ENCODE measurements at regions not wholly inside any gene's neighbourhood (a gene's known extent, or its start where the extent isn't known, plus 50 kb on each side); places are given as distances from the start of the nearest gene placed in this dataset.

GRCh38 chr3:166243511-166243910 lies 406.3 kb upstream of the BCHE start:
- H3K9ac ChIP-seq = no peak overlapping the region
- H3K4me3 ChIP-seq = no peak overlapping the region
- no peaks in the 10 kb centered on the region for H4K20me1 ChIP-seq
- TF ChIP-seq Cebpa-rat (IDR thresholded peaks at IDR 0.05) = no peak
- H3K36me3 ChIP-seq = no peaks in the 10 kb centered on the region
- no peak overlapping the region for H3K4me2 ChIP-seq
- H3K4me1 ChIP-seq = no peaks in the 10 kb centered on the region
- H3K9me3 ChIP-seq = no peaks in the 10 kb centered on the region
- H3K27me3 ChIP-seq = no peaks in the 10 kb centered on the region
- H3K27ac ChIP-seq = no peak overlapping the region

DNA sequence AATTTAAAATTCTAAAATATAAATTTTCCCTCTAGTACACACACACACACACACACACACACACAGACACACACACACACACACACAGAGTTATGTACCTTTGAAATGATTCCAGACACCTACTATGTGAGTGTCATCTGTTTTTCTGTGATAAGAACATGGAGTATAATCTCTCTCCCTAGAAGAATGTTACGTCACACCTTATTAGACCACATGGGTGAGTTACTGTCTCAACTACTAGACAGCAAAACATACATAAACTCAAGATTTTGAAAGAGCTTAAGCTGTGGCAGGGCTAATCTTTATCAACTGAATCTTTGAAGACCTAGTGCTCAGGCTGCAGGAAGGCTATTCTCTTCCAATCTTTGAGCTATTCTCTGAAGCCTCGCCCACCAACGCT lies 385.9 kb upstream of the BCHE start:
- Histone ChIP-seq H4K20me1 (no peaks in the 10 kb centered on the region), H3K36me3 (no peaks in the 10 kb centered on the region), H3K4me1 (no peaks in the 10 kb centered on the region), H3K9ac (no peak overlapping the region), H3K9me3 (no peaks in the 10 kb centered on the region), H3K27ac (no peak overlapping the region), H3K27me3 (no peaks in the 10 kb centered on the region), H3K4me3 (no peak overlapping the region), H3K4me2 (no peak overlapping the region)
- no peak for TF ChIP-seq Cebpa-rat (IDR thresholded peaks at IDR 0.05)

- Histone ChIP-seq H3K4me2 (no peak overlapping the region), H3K4me1 (no peaks in the 10 kb centered on the region), H3K27me3 (no peaks in the 10 kb centered on the region), H3K9ac (no peak overlapping the region), H3K9me3 (no peaks in the 10 kb centered on the region), H4K20me1 (no peaks in the 10 kb centered on the region), H3K4me3 (no peak overlapping the region), H3K27ac (no peak overlapping the region), H3K36me3 (no peaks in the 10 kb centered on the region)
- no peak for TF ChIP-seq Cebpa-rat (IDR thresholded peaks at IDR 0.05)
Measured at GRCh38 chr3:166211451-166211850, 374.2 kb upstream of the BCHE start.

DNA sequence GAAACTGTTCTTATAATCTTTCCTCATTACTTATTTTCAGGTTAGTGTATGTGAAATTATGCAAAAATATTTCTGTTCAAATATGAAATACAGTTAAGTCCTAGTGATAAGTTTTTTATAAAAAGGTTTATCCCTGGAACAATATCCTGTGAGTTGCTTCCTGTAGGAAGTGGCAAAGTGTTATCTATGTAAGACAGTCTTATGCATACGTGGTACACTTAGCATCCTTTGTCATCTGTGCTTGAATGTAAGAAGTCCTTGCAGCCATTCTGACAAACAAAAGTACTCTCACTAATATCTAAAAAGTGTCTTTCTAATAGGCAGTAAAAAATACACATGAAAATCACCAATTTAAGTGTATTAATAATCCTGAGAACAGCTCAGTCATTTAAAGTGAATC lies 372.5 kb upstream of the BCHE start:
- H4K20me1 ChIP-seq = no peaks in the 10 kb centered on the region
- H3K4me1 ChIP-seq = no peaks in the 10 kb centered on the region
- H3K36me3 ChIP-seq = no peaks in the 10 kb centered on the region
- no peak for TF ChIP-seq Cebpa-rat (IDR thresholded peaks at IDR 0.05)
- no peak overlapping the region for H3K4me3 ChIP-seq
- H3K9ac ChIP-seq = no peak overlapping the region
- H3K9me3 ChIP-seq = no peaks in the 10 kb centered on the region
- H3K4me2 ChIP-seq = no peak overlapping the region
- no peak overlapping the region for H3K27ac ChIP-seq
- H3K27me3 ChIP-seq = no peaks in the 10 kb centered on the region

- no peaks in the 10 kb centered on the region for H3K27me3 ChIP-seq
- no peak overlapping the region for H3K9ac ChIP-seq
- no peaks in the 10 kb centered on the region for H3K4me1 ChIP-seq
- no peak overlapping the region for H3K4me2 ChIP-seq
- H3K27ac ChIP-seq = no peak overlapping the region
- no peak overlapping the region for H3K4me3 ChIP-seq
- no peaks in the 10 kb centered on the region for H3K36me3 ChIP-seq
- TF ChIP-seq Cebpa-rat (IDR thresholded peaks at IDR 0.05) = no peak
- H3K9me3 ChIP-seq = no peaks in the 10 kb centered on the region
- no peaks in the 10 kb centered on the region for H4K20me1 ChIP-seq
Measured at GRCh38 chr3:166205158-166205557, 367.9 kb upstream of the BCHE start.

- Histone ChIP-seq H4K20me1 (no peaks in the 10 kb centered on the region), H3K4me3 (no peak overlapping the region), H3K4me2 (no peak overlapping the region), H3K9me3 (no peaks in the 10 kb centered on the region), H3K27ac (no peak overlapping the region), H3K27me3 (no peaks in the 10 kb centered on the region), H3K4me1 (no peaks in the 10 kb centered on the region), H3K36me3 (no peaks in the 10 kb centered on the region), H3K9ac (no peak overlapping the region)
- no peak for TF ChIP-seq Cebpa-rat (IDR thresholded peaks at IDR 0.05)
Measured at GRCh38 chr3:166201476-166201875, 364.3 kb upstream of the BCHE start.

GRCh38 chr3:166199491-166199890 lies 362.3 kb upstream of the BCHE start:
- no peaks in the 10 kb centered on the region for H4K20me1 ChIP-seq
- H3K4me3 ChIP-seq = no peak overlapping the region
- no peaks in the 10 kb centered on the region for H3K36me3 ChIP-seq
- H3K9ac ChIP-seq = no peak overlapping the region
- no peaks in the 10 kb centered on the region for H3K27me3 ChIP-seq
- H3K4me2 ChIP-seq = no peak overlapping the region
- no peaks in the 10 kb centered on the region for H3K9me3 ChIP-seq
- no peak overlapping the region for H3K27ac ChIP-seq
- no peak for TF ChIP-seq Cebpa-rat (IDR thresholded peaks at IDR 0.05)
- H3K4me1 ChIP-seq = no peaks in the 10 kb centered on the region

DNA sequence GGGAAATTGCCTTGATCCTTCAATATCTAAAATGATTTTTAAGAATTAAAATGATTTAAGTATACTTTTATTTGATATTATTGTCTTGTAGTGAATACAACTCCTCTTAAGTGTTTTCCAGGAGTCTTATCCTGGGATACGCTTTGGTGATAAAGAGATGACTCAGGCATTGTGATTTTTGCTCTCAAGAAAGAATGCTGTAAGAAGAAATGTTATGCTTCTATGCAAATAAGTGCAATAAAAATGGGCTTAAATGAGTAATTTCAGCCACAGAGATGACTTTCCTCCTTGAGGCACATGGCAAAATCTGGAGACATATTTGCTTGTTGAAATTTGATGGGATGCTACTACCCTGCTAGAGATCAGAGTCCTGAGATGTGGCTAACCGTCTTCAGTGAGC lies 358.6 kb upstream of the BCHE start:
- Histone ChIP-seq H3K27ac (no peak overlapping the region), H3K4me2 (no peak overlapping the region), H3K4me1 (no peaks in the 10 kb centered on the region), H3K9ac (no peak overlapping the region), H3K36me3 (no peaks in the 10 kb centered on the region), H3K4me3 (no peak overlapping the region), H3K9me3 (no peaks in the 10 kb centered on the region), H3K27me3 (no peaks in the 10 kb centered on the region), H4K20me1 (no peaks in the 10 kb centered on the region)
- no peak for TF ChIP-seq Cebpa-rat (IDR thresholded peaks at IDR 0.05)

- Histone ChIP-seq H3K9me3 (no peaks in the 10 kb centered on the region), H4K20me1 (no peaks in the 10 kb centered on the region), H3K36me3 (no peaks in the 10 kb centered on the region), H3K27ac (no peak overlapping the region), H3K4me1 (no peaks in the 10 kb centered on the region), H3K27me3 (no peaks in the 10 kb centered on the region), H3K9ac (no peak overlapping the region), H3K4me2 (no peak overlapping the region), H3K4me3 (no peak overlapping the region)
- TF ChIP-seq Cebpa-rat (IDR thresholded peaks at IDR 0.05) = no peak
Measured at GRCh38 chr3:166191411-166191810, 354.2 kb upstream of the BCHE start.

GRCh38 chr3:166190360-166190759 lies 353.1 kb upstream of the BCHE start:
- H3K27ac ChIP-seq = no peak overlapping the region
- no peaks in the 10 kb centered on the region for H3K4me1 ChIP-seq
- no peak for TF ChIP-seq Cebpa-rat (IDR thresholded peaks at IDR 0.05)
- H3K27me3 ChIP-seq = no peaks in the 10 kb centered on the region
- no peak overlapping the region for H3K9ac ChIP-seq
- no peak overlapping the region for H3K4me2 ChIP-seq
- H3K4me3 ChIP-seq = no peak overlapping the region
- H3K9me3 ChIP-seq = no peaks in the 10 kb centered on the region
- H3K36me3 ChIP-seq = no peaks in the 10 kb centered on the region
- H4K20me1 ChIP-seq = no peaks in the 10 kb centered on the region

DNA sequence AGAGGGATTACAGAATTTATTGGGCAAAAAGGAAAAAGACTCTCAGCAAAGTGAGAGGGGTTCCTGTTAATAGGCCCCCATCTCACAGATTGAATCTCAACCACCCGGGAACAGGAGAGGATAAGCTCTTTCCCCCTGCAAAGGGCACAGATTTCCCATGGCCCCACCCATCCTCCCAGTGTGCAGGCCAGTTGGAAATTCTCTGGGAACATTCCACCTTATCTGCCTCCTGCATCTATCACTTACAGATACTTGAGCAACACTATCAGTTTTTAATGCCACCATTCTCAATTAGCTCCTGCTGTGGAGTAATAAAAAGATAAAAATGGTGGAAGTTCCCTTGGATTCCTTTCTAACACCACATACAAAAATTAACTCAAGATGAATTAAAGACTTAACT lies 350.0 kb upstream of the BCHE start:
- no peaks in the 10 kb centered on the region for H3K36me3 ChIP-seq
- H3K27ac ChIP-seq = no peak overlapping the region
- H3K27me3 ChIP-seq = no peaks in the 10 kb centered on the region
- H3K9ac ChIP-seq = no peak overlapping the region
- no peak overlapping the region for H3K4me3 ChIP-seq
- no peak overlapping the region for H3K4me2 ChIP-seq
- TF ChIP-seq Cebpa-rat (IDR thresholded peaks at IDR 0.05) = no peak
- no peaks in the 10 kb centered on the region for H3K9me3 ChIP-seq
- H4K20me1 ChIP-seq = no peaks in the 10 kb centered on the region
- H3K4me1 ChIP-seq = no peaks in the 10 kb centered on the region

Data from BLaER1 (cell line).